Coronary artery (tissue), 2 donors: ENCODE measurements at regions not wholly inside any gene's neighbourhood (a gene's known extent, or its start where the extent isn't known, plus 50 kb on each side); places are given as distances from the start of the nearest gene placed in this dataset.

Experiments used
- DNase-seq: peaks from one replicate; pipeline ENCODE4 v3.0.0-alpha.2; 2017; ENCODE audit warnings: low spot score
- H3K27ac ChIP-seq, 2 donors: fragments of 200-600 bp; sonication (generic); one replicate each; pipeline ENCODE4 v1.5.1; 2016 to 2019
- H3K4me3 ChIP-seq: fragments of 200-600 bp; sonication (generic); 2 replicates; pipeline ENCODE4 v1.5.1; 2016; ENCODE audit warnings: mild to moderate bottlenecking, moderate library complexity
- TF ChIP-seq, protein P1 (sequence below): fragments of 200-600 bp; sonication (generic); IDR thresholded peaks from one replicate; pipeline ENCODE4 v1.5.1; 2019; ENCODE audit warnings: antibody characterized with exemption

DNA sequence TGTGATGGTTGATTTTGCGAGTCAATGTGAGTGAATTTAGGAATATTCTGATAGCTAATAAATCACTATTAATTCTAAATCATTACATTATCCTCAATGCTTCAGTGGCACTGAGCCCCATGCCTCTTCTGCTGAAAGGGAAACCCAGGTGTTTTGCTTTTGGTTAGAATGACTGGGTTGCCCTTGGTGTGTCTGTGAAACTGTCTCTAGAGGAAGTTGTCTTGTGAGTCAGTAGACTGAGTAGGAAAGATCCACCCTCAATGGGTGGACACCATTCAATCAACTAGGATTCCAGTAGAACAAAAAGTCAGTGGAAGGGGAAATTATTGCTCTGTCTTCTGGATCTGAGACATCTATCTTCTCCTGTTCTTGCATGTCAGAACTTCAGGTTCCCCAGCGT, 472.4 kb downstream of the ANKRD7 start:
- no peak overlapping the region for H3K27ac ChIP-seq
- TF ChIP-seq, protein P1, sequence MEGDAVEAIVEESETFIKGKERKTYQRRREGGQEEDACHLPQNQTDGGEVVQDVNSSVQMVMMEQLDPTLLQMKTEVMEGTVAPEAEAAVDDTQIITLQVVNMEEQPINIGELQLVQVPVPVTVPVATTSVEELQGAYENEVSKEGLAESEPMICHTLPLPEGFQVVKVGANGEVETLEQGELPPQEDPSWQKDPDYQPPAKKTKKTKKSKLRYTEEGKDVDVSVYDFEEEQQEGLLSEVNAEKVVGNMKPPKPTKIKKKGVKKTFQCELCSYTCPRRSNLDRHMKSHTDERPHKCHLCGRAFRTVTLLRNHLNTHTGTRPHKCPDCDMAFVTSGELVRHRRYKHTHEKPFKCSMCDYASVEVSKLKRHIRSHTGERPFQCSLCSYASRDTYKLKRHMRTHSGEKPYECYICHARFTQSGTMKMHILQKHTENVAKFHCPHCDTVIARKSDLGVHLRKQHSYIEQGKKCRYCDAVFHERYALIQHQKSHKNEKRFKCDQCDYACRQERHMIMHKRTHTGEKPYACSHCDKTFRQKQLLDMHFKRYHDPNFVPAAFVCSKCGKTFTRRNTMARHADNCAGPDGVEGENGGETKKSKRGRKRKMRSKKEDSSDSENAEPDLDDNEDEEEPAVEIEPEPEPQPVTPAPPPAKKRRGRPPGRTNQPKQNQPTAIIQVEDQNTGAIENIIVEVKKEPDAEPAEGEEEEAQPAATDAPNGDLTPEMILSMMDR, result no peak
- no peak for DNase-seq
- H3K4me3 ChIP-seq, result no peak overlapping the region

DNA sequence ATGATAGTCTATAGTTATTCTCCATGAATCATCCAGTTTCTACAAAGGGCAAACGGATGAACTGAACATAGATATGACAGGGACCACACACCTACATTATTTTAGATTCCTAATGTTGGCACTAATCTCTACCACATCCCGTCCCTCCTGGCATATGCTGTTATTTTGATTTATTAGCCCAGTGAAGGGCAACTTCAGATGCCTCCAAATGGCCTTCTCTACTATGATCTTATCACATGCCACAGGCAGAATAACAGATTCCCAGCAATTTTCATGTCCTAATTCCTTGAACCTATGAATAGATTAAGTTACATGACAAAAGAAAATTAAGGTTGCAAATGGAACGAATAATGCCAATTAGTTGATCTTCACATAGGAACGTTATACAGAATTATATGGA, 474.7 kb downstream of the ANKRD7 start:
- no peak for DNase-seq
- Histone ChIP-seq H3K27ac (no peak overlapping the region), H3K4me3 (no peak overlapping the region)
- TF ChIP-seq, protein P1, result no peak

DNA sequence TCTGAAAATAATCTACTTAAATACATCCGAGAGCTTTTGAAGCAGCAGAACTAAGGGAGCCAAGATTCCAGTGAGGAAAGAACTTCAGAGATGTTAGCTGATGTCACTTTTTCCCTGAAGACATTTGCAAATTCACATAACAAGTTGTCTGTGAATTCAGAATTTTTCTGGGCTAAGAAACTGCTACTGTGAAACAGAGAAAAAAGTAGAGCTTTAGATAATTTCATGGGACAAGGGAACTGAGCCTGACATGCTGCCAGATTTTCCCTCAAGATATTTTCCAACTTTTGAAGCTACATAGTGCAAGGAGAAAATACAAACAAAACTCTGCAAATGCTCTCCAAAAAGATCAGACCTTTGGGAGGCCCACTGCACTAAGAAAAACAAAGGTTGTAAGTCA, 484.2 kb downstream of the ANKRD7 start:
- TF ChIP-seq, protein P1, result no peak
- no peak overlapping the region for H3K27ac ChIP-seq
- H3K4me3 ChIP-seq, result no peak overlapping the region
- DNase-seq, result no peak

DNA sequence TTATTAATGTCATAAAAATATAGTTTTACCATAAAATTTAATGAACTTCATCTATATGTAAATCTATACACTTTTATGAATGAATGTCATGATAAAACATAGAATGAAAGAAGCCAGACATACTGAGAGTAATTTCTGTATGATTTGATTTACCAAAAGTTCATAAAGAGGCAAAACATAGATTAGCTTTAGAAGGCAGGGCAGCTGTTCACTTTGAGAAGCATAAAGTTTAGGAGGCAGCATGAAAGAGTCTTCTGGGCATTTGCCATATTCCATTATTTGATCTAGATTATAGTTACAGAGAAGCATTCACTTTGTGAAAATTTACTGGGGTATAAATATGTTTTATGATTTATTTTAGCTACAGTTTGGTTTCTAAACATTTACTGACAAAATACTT, 487.2 kb downstream of the ANKRD7 start:
- Histone ChIP-seq H3K27ac (no peak overlapping the region), H3K4me3 (no peak overlapping the region)
- TF ChIP-seq, protein P1, result no peak
- DNase-seq, result no peak

DNA sequence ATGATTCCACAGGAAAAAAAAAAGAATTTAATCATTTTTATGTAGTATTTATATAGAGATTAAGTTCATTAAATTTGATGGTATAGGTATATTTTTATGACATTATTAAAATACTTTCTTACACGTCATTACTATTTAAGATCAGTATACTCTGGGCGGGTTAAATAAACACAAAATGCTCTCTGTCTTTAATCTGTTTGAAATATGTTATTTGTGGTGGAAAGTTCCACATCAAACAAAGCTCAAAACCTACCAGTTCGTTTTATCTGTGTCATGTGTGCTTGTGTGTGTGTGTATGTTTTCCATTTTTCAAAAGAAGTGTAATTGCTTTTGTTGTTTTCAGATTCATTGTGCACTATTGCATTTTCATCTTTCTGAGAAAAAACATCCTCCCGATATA, 488.5 kb downstream of the ANKRD7 start:
- no peak overlapping the region for H3K27ac ChIP-seq
- DNase-seq, result no peak
- TF ChIP-seq, protein P1, result no peak
- H3K4me3 ChIP-seq, result no peak overlapping the region

DNA sequence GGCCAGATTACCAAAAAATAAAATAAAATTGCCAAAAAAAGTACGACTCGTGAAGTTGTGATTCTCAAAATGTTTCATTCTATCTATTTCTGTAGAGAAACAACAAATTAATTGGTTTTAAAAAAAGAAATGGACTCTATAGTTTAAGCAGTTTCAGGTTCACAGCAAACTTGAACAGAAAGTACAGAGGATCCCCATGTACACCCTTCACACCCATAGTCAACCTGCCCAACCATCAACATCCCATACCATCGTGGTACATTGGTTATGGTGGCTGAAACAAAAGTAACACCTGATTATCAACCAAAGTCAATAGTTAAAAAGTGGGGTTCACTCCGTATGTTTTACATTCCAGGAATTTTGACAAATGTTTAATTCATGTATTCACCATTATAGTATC, 496.1 kb downstream of the ANKRD7 start:
- no peak overlapping the region for H3K27ac ChIP-seq
- no peak overlapping the region for H3K4me3 ChIP-seq
- DNase-seq, result no peak
- TF ChIP-seq, protein P1, result no peak

DNA sequence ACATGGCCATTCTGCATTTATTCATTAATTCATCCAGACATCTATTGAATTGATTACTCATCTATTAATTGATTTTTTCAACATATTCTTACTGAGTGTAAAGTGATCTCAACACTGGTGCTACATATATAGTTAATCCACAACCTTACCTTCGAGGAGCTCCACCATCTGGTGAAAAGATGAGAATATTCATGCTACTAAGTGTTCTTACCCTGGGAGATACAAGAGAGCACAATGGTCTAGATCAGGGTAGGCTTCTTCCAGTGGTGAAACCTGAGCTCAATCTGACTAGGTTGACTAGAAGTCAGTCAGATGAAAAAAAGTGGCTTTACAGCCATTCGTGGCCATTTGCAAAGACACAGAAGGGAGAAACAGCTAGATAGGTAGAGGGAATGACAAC, 507.4 kb downstream of the ANKRD7 start:
- TF ChIP-seq, protein P1, result no peak
- Histone ChIP-seq H3K27ac (no peak overlapping the region), H3K4me3 (no peak overlapping the region)
- DNase-seq, result no peak
